ENCODE measurements at regions not wholly inside any gene's neighbourhood (a gene's known extent, or its start where the extent isn't known, plus 50 kb on each side); places are given as distances from the start of the nearest gene placed in this dataset.

GRCh38 chr7:26543951-26544350 is 252.3 kb downstream of the SNX10 start:
- DNase-seq (no peak), ATAC-seq (no peak)
- intact Hi-C loops (cut with micrococcal nuclease): no loop called here

- DNase-seq (no peak), ATAC-seq (no peak)
- intact Hi-C loops (cut with micrococcal nuclease): no loop called here
Measured at GRCh38 chr7:26546508-26547053, 254.9 kb downstream of the SNX10 start.

- DNase-seq (no peak), ATAC-seq (no peak)
- intact Hi-C loops (cut with micrococcal nuclease): no loop called here
Measured at GRCh38 chr7:26547156-26547555, 255.5 kb downstream of the SNX10 start.

GRCh38 chr7:26549281-26549944 is 257.8 kb downstream of the SNX10 start:
- intact Hi-C loops (cut with micrococcal nuclease): no loop called here
- no peak for ATAC-seq

GRCh38 chr7:26550492-26550891 is 258.8 kb downstream of the SNX10 start:
- DNase-seq: no peak
- intact Hi-C loops (cut with micrococcal nuclease): no loop called here
- ATAC-seq: no peak

More at GRCh38 chr7:26549281-26549944, 257.8 kb downstream of the SNX10 start:
- no peak for DNase-seq

- intact Hi-C loops (cut with micrococcal nuclease): no loop called here
- no peak for ATAC-seq
- DNase-seq: no peak
Measured at GRCh38 chr7:26551740-26552139, 260.1 kb downstream of the SNX10 start.

- intact Hi-C loops (cut with micrococcal nuclease): no loop called here
- DNase-seq (no peak), ATAC-seq (no peak)
Measured at GRCh38 chr7:26553128-26553527, 261.5 kb downstream of the SNX10 start.

GRCh38 chr7:26553582-26553981 is 261.9 kb downstream of the SNX10 start:
- intact Hi-C loops (cut with micrococcal nuclease): no loop called here
- ATAC-seq (no peak), DNase-seq (no peak)

- DNase-seq (no peak), ATAC-seq (no peak)
- intact Hi-C loops (cut with micrococcal nuclease): no loop called here
Measured at GRCh38 chr7:26554952-26555351, 263.3 kb downstream of the SNX10 start.

GRCh38 chr7:26556061-26556881 is 264.6 kb downstream of the SNX10 start:
- intact Hi-C loops (cut with micrococcal nuclease): no loop called here
- peak; percentile 51 for ATAC-seq
- DNase-seq: no peak

GRCh38 chr7:26560526-26561256 is 269.0 kb downstream of the SNX10 start:
- intact Hi-C loops (cut with micrococcal nuclease): no loop called here
- no peak for DNase-seq
- ATAC-seq: no peak

- no peak for DNase-seq
- intact Hi-C loops (cut with micrococcal nuclease): no loop called here
Measured at GRCh38 chr7:26562841-26563240, 271.2 kb downstream of the SNX10 start.

GRCh38 chr7:26563406-26563805 is 271.7 kb downstream of the SNX10 start:
- ATAC-seq (no peak), DNase-seq (no peak)
- intact Hi-C loops (cut with micrococcal nuclease): no loop called here

More at GRCh38 chr7:26562841-26563240, 271.2 kb downstream of the SNX10 start:
- no peak for ATAC-seq

- no peak for ATAC-seq
- intact Hi-C loops (cut with micrococcal nuclease): no loop called here
- no peak for DNase-seq
Measured at GRCh38 chr7:26567266-26567665, 275.6 kb downstream of the SNX10 start.

GRCh38 chr7:26574476-26574875 is 282.8 kb downstream of the SNX10 start:
- ATAC-seq (no peak), DNase-seq (no peak)
- intact Hi-C loops (cut with micrococcal nuclease): no loop called here

- ATAC-seq (no peak), DNase-seq (no peak)
- intact Hi-C loops (cut with micrococcal nuclease): no loop called here
Measured at GRCh38 chr7:26580064-26580591, 284.3 kb downstream of the SKAP2 start.

GRCh38 chr7:26580711-26581110 is 283.7 kb downstream of the SKAP2 start:
- intact Hi-C loops (cut with micrococcal nuclease): no loop called here
- DNase-seq (no peak), ATAC-seq (no peak)

- no peak for DNase-seq
- no peak for ATAC-seq
- intact Hi-C loops (cut with micrococcal nuclease): no loop called here
Measured at GRCh38 chr7:26583094-26583648, 281.2 kb downstream of the SKAP2 start.

GRCh38 chr7:26584326-26584725 is 280.1 kb downstream of the SKAP2 start:
- ATAC-seq (no peak), DNase-seq (no peak)
- intact Hi-C loops (cut with micrococcal nuclease): no loop called here

Data from left ventricle myocardium superior (tissue), 1 donor.